ENCODE measurements at regions not wholly inside any gene's neighbourhood (a gene's known extent, or its start where the extent isn't known, plus 50 kb on each side); places are given as distances from the start of the nearest gene placed in this dataset.

DNA sequence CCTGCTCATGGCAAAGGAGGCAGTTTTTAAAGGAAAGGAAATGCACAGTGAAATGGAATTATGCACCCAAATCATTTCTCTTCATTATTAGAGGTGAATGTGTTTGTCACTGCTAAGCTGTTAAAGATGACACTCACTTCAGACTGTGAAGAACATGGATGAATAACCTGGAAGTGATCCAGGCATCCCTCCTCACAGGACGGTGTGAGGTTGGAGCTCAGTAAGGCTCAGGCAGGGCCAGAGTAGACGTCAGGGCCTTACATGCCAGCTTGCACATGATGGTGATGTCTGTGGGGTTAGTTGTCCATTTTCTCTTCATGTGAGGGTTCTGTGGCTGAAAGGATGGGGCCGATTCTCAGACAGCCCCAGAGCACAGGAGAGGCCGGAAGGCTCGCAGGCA lies 273.1 kb downstream of the PCNX1 start:
- Histone ChIP-seq H2AK5ac (ENCODE audit: low read depth, low read length) (no peak overlapping the region), H3K79me1 (ENCODE audit: low read depth in 1 of 2, low read length in 2 of 2) (no peaks in the 10 kb centered on the region), H3K4ac (ENCODE audit: low read depth, low read length) (no peak overlapping the region), H3K27ac (ENCODE audit: insufficient read depth, low read length) (no peak overlapping the region), H4K5ac (ENCODE audit: low read depth, low read length) (no peak overlapping the region), H3K18ac (ENCODE audit: low read depth, low read length) (no peak overlapping the region), H3K9ac (ENCODE audit: low read depth, low read length) (no peak overlapping the region), H3K23ac (ENCODE audit: low read depth, low read length) (no peak overlapping the region), H3K9me3 (ENCODE audit: control insufficient read depth, insufficient read depth, low read length) (no peaks in the 10 kb centered on the region), H3K27me3 (ENCODE audit: control insufficient read depth, insufficient read depth, low read length) (no peaks in the 10 kb centered on the region; the same call in 1 of the 2 replicates), H2AK9ac (replicated peaks; ENCODE audit: low read depth, low read length, poor library complexity) (no peak overlapping the region), H4K91ac (ENCODE audit: insufficient read depth, low read depth, low read length) (no peak overlapping the region), H3K14ac (replicated peaks; ENCODE audit: low read depth, low read length) (no peak overlapping the region), H2AFZ (replicated peaks; ENCODE audit: low read length, poor library complexity) (no peak overlapping the region), H3K4me1 (ENCODE audit: control insufficient read depth, insufficient read depth, low read length) (0 out of 2 replicates have a peak, but pooled peaks cover 2% of the 10 kb centered on the region), H2BK20ac (ENCODE audit: low read depth, low read length) (no peak overlapping the region), H4K20me1 (ENCODE audit: insufficient read depth, low read length) (no peaks in the 10 kb centered on the region), H3K56ac (ENCODE audit: extremely low read depth, insufficient read depth, low read length) (no peak overlapping the region), H3K4me2 (ENCODE audit: low read depth, low read length) (no peak overlapping the region), H2BK120ac (ENCODE audit: low read depth, low read length) (no peak overlapping the region), H3K9me1 (ENCODE audit: insufficient read depth, low read length) (no peaks in the 10 kb centered on the region), H2BK5ac (ENCODE audit: low read depth, low read length, poor library complexity, severe bottlenecking) (no peak overlapping the region), H4K8ac (ENCODE audit: low read depth in 2 of 2, low read length in 2 of 2) (no peak overlapping the region), H2BK15ac (ENCODE audit: low read depth, low read length) (no peak overlapping the region), H3K36me3 (ENCODE audit: control insufficient read depth, insufficient read depth, low read length) (no peaks in the 10 kb centered on the region), H3K4me3 (ENCODE audit: insufficient read depth, low read depth, low read length) (no peak overlapping the region)
- DNase-seq (no peak), ATAC-seq (ENCODE audit: low read depth) (no peak)
- BruUV-seq (replicated peaks) = no TSS peak
- dilution Hi-C loops (cut with HindIII; ENCODE audit: low sequenced_read_pairs, unreplicated experiment) (no loop called here), intact Hi-C loops (cut with micrococcal nuclease) (no loop called here), in situ Hi-C loops (cut with MboI; ENCODE audit: low sequenced_read_pairs) (no loop called here)
- ChIA-PET CTCF (no interaction called here), POLR2A (ENCODE audit: unreplicated experiment) (no interaction called here)
- TF ChIP-seq BHLHE40 (IDR thresholded peaks at IDR 0.05; ENCODE audit: low read depth, low read length) (no peak), RCOR1 (IDR thresholded peaks at IDR 0.05; ENCODE audit: insufficient replicate concordance, low read length) (no peak), MAFK (IDR thresholded peaks at IDR 0.05; ENCODE audit: low read depth, low read length) (no peak), CEBPB (IDR thresholded peaks at IDR 0.05; ENCODE audit: low read depth, low read length) (no peak), FOS (IDR thresholded peaks at IDR 0.05; ENCODE audit: low read depth, low read length) (no peak), POLR2A (IDR thresholded peaks at IDR 0.05; ENCODE audit: low read depth, low read length) (no peak), SMC3 (IDR thresholded peaks at IDR 0.05; ENCODE audit: low read depth, low read length) (no peak), USF2 (IDR thresholded peaks at IDR 0.05; ENCODE audit: low read depth, low read length) (no peak)
- TF ChIP-seq, protein P1, sequence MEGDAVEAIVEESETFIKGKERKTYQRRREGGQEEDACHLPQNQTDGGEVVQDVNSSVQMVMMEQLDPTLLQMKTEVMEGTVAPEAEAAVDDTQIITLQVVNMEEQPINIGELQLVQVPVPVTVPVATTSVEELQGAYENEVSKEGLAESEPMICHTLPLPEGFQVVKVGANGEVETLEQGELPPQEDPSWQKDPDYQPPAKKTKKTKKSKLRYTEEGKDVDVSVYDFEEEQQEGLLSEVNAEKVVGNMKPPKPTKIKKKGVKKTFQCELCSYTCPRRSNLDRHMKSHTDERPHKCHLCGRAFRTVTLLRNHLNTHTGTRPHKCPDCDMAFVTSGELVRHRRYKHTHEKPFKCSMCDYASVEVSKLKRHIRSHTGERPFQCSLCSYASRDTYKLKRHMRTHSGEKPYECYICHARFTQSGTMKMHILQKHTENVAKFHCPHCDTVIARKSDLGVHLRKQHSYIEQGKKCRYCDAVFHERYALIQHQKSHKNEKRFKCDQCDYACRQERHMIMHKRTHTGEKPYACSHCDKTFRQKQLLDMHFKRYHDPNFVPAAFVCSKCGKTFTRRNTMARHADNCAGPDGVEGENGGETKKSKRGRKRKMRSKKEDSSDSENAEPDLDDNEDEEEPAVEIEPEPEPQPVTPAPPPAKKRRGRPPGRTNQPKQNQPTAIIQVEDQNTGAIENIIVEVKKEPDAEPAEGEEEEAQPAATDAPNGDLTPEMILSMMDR (conservative IDR thresholded peaks at IDR 0.05; ENCODE audit: low read depth, low read length) = no peak
- WGBS, 2 experiments (ENCODE audit: extremely low coverage in 2 of 2, insufficient read length in 1 of 2) = 73% methylated on average over 4 of the region's 5 CpGs; no CpG with 5 or more reads in 1 of the 2 experiments
